Astrocyte of the hippocampus (primary cell): ENCODE measurements at regions not wholly inside any gene's neighbourhood (a gene's known extent, or its start where the extent isn't known, plus 50 kb on each side); places are given as distances from the start of the nearest gene placed in this dataset.

Experiments used
- DNase-seq: peaks from one replicate; pipeline ENCODE4 v3.0.0; 2011; ENCODE audit warnings: low read depth, low spot score

GRCh38 chr21:27825035-27825434 lies 858.1 kb upstream of the ADAMTS5 start:
- DNase-seq = no peak

- no peak for DNase-seq
These were observed 856.8 kb upstream of the ADAMTS5 start for GRCh38 chr21:27823652-27824201.

- DNase-seq = no peak
These were observed 853.5 kb upstream of the ADAMTS5 start for GRCh38 chr21:27820342-27820741.

- no peak for DNase-seq
These were observed 852.4 kb upstream of the ADAMTS5 start for GRCh38 chr21:27819299-27819698.

GRCh38 chr21:27818847-27819246 lies 852.0 kb upstream of the ADAMTS5 start:
- DNase-seq = no peak

GRCh38 chr21:27817902-27818623 lies 851.2 kb upstream of the ADAMTS5 start:
- no peak for DNase-seq

GRCh38 chr21:27817074-27817473 lies 850.2 kb upstream of the ADAMTS5 start:
- no peak for DNase-seq

- DNase-seq = no peak
These were observed 849.4 kb upstream of the ADAMTS5 start for GRCh38 chr21:27816301-27816700.

GRCh38 chr21:27814226-27814625 lies 847.3 kb upstream of the ADAMTS5 start:
- DNase-seq = no peak

- DNase-seq = no peak
These were observed 846.9 kb upstream of the ADAMTS5 start for GRCh38 chr21:27813750-27814149.

- no peak for DNase-seq
These were observed 846.5 kb upstream of the ADAMTS5 start for GRCh38 chr21:27813344-27813743.

- DNase-seq = no peak
These were observed 845.4 kb upstream of the ADAMTS5 start for GRCh38 chr21:27812279-27812678.

- no peak for DNase-seq
These were observed 842.0 kb upstream of the ADAMTS5 start for GRCh38 chr21:27808923-27809322.

- no peak for DNase-seq
These were observed 840.7 kb upstream of the ADAMTS5 start for GRCh38 chr21:27807596-27807995.

- DNase-seq = no peak
These were observed 839.4 kb upstream of the ADAMTS5 start for GRCh38 chr21:27806281-27806680.

GRCh38 chr21:27805696-27806095 lies 838.8 kb upstream of the ADAMTS5 start:
- no peak for DNase-seq

GRCh38 chr21:27804515-27804914 lies 837.6 kb upstream of the ADAMTS5 start:
- DNase-seq = peak; percentile 11

- no peak for DNase-seq
These were observed 836.7 kb upstream of the ADAMTS5 start for GRCh38 chr21:27803571-27803970.

GRCh38 chr21:27802816-27803475 lies 836.1 kb upstream of the ADAMTS5 start:
- DNase-seq = peak; percentile 30

- DNase-seq = no peak
These were observed 833.0 kb upstream of the ADAMTS5 start for GRCh38 chr21:27799861-27800260.

GRCh38 chr21:27796106-27796505 lies 829.2 kb upstream of the ADAMTS5 start:
- DNase-seq = no peak

GRCh38 chr21:27795418-27795817 lies 828.5 kb upstream of the ADAMTS5 start:
- no peak for DNase-seq

GRCh38 chr21:27793901-27794300 lies 827.0 kb upstream of the ADAMTS5 start:
- no peak for DNase-seq
